HepG2 (cell line): ENCODE measurements at regions not wholly inside any gene's neighbourhood (a gene's known extent, or its start where the extent isn't known, plus 50 kb on each side); places are given as distances from the start of the nearest gene placed in this dataset.

Experiments used
- ATAC-seq: fragments of 200-7000 bp; cut with Tn5 transposase; 3 replicates; pipeline ENCODE4 v1.9.1; 2020; ENCODE audit warnings: mild to moderate bottlenecking, moderate library complexity
- BruUV-seq: library from RNA; stranded (reverse); fragments of 400-500 nt; replicated peaks from 2 replicates; lab custom pipeline; 2021; lab: Mats Ljungman, UMichigan
- CTCF ChIA-PET: fragments of 300-600 bp; formaldehyde crosslinking; extraction: SDS; loops from one replicate; lab custom pipeline; 2021; ENCODE audit warnings: low total read pairs, inconsistent platforms, low intra/inter-chr PET ratio; lab: Yijun Ruan, JAX
- POLR2A ChIA-PET: fragments of 350-600 bp; sonication (Branson Sonifier 250); formaldehyde crosslinking; loops from one replicate; lab custom pipeline; 2020; ENCODE audit warnings: antibody characterized with exemption, inconsistent platforms; lab: Yijun Ruan, JAX
- DNase-seq: peaks from one replicate; pipeline ENCODE4 v3.0.0-alpha.2; 2015; ENCODE audit warnings: low spot score
- FAIRE-seq: peaks from 3 replicates; lab custom pipeline; 2011; peaks lifted over from hg19 to GRCh38; lab: Jason Lieb, UNC
- H2AFZ ChIP-seq: one replicate; pipeline ENCODE4 v1.6.1; 2011; ENCODE audit warnings: low read length, inconsistent platforms
- H3K27ac ChIP-seq: fragments of 300-600 bp; 3 replicates; pipeline ENCODE4 v1.8.0; 2011; ENCODE audit warnings: mixed run types, mild to moderate bottlenecking, mixed read lengths, low read length, inconsistent platforms; ENCODE audit not compliant: insufficient read depth; ENCODE audit errors: extremely low read length
- H3K27me3 ChIP-seq, 2 experiments: fragments of 200-600 bp in 1 of 2; 2 replicates in 1 of 2; 3 replicates in 1 of 2; pipeline versions ENCODE4 v1.6.0 to v1.8.0; 2011; ENCODE audit warnings: low read length in 2 of 2, mild to moderate bottlenecking in 2 of 2, moderate library complexity in 2 of 2, inconsistent platforms in 1 of 2; ENCODE audit not compliant: insufficient read depth in 2 of 2, control insufficient read depth in 1 of 2
- H3K36me3 ChIP-seq, 2 experiments: fragments of 200-600 bp in 1 of 2; replicated peaks in 1 of 2; 2 replicates in 1 of 2; 3 replicates in 1 of 2; pipeline versions ENCODE4 v1.5.1 to v1.8.0; 2011; ENCODE audit warnings: low read length in 2 of 2, inconsistent platforms in 1 of 2; ENCODE audit not compliant: insufficient read depth in 2 of 2, control insufficient read depth in 1 of 2
- H3K4me1 ChIP-seq: 2 replicates; pipeline ENCODE4 v1.5.1; 2012; ENCODE audit warnings: low read length, inconsistent platforms; ENCODE audit not compliant: insufficient read depth
- H3K4me2 ChIP-seq: 2 replicates; pipeline ENCODE4 v1.6.0; 2011; ENCODE audit warnings: low read depth, low read length, inconsistent platforms
- H3K4me3 ChIP-seq, 3 experiments: fragments of 200-600 bp in 1 of 3; sonication (generic), shearing (Covaris generic) in 1 of 3; replicated peaks in 1 of 3; 2 replicates each; pipeline ENCODE4 v1.5.1; 2011 to 2016; ENCODE audit warnings: low read length in 3 of 3, inconsistent platforms in 2 of 3, low read depth in 2 of 3, mild to moderate bottlenecking in 2 of 3, control low read depth in 1 of 3, mixed read lengths in 1 of 3; ENCODE audit not compliant: insufficient read depth in 1 of 3
- H3K79me2 ChIP-seq: one replicate; pipeline ENCODE4 v1.6.1; 2011; ENCODE audit warnings: low read length, inconsistent platforms; ENCODE audit not compliant: insufficient read depth
- H3K9ac ChIP-seq: 2 replicates; pipeline ENCODE4 v1.6.0; 2011; ENCODE audit warnings: mild to moderate bottlenecking, low read depth, low read length, inconsistent platforms; ENCODE audit not compliant: insufficient read depth
- H3K9me3 ChIP-seq: 2 replicates; pipeline ENCODE4 v1.5.1; 2012; ENCODE audit warnings: mild to moderate bottlenecking, low read length
- H4K20me1 ChIP-seq: 2 replicates; pipeline ENCODE4 v1.6.0; 2011; ENCODE audit warnings: inconsistent platforms, mild to moderate bottlenecking, low read length, moderate library complexity; ENCODE audit not compliant: insufficient read depth
- BCL6 ChIP-seq: IDR thresholded peaks from 2 replicates; pipeline ENCODE4 v1.6.1; 2016; ENCODE audit warnings: missing genetic modification reagents, missing compliant biosample characterization
- CREB3 ChIP-seq: sonication (generic); formaldehyde crosslinking; IDR thresholded peaks from 2 replicates; pipeline ENCODE4 v1.5.0; 2020; ENCODE audit warnings: missing genetic modification reagents
- GMEB1 ChIP-seq: sonication (generic); formaldehyde crosslinking; IDR thresholded peaks from 2 replicates; pipeline ENCODE4 v1.5.1; 2020; ENCODE audit warnings: missing genetic modification reagents, mild to moderate bottlenecking, borderline replicate concordance
- ONECUT2 ChIP-seq: sonication (generic); formaldehyde crosslinking; IDR thresholded peaks from 2 replicates; pipeline ENCODE4 v1.4.0; 2020; ENCODE audit warnings: missing genetic modification reagents
- SRSF4 ChIP-seq: fragments of 200-400 bp; formaldehyde crosslinking; IDR thresholded peaks from one replicate; pipeline ENCODE4 v1.6.1; 2018; ENCODE audit warnings: mild to moderate bottlenecking, low read depth, low read length, moderate library complexity; ENCODE audit not compliant: poor library complexity, severe bottlenecking
- SSRP1 ChIP-seq: IDR thresholded peaks from 2 replicates; pipeline ENCODE4 v1.6.1; 2016; ENCODE audit warnings: control low read depth
- U2AF2 ChIP-seq: fragments of 200-400 bp; formaldehyde crosslinking; IDR thresholded peaks from 2 replicates; pipeline ENCODE4 v1.6.1; 2017; ENCODE audit warnings: low read depth, mild to moderate bottlenecking, low read length
- ZHX1 ChIP-seq: sonication (generic); formaldehyde crosslinking; IDR thresholded peaks from 2 replicates; pipeline ENCODE4 v1.8.1; 2022; ENCODE audit warnings: low read depth, mild to moderate bottlenecking, missing genetic modification reagents
- ZNF296 ChIP-seq: sonication (generic); formaldehyde crosslinking; conservative IDR thresholded peaks from 2 replicates; pipeline ENCODE4 v1.5.0; 2020; ENCODE audit warnings: mild to moderate bottlenecking, missing genetic modification reagents
- ZNF484 ChIP-seq: sonication (generic); formaldehyde crosslinking; IDR thresholded peaks from 2 replicates; pipeline ENCODE4 v1.5.1; 2020; ENCODE audit warnings: mild to moderate bottlenecking, low read depth, missing genetic modification reagents, borderline replicate concordance
- ZNF660 ChIP-seq: sonication (generic); formaldehyde crosslinking; IDR thresholded peaks from 2 replicates; pipeline ENCODE4 v1.5.1; 2020; ENCODE audit warnings: mild to moderate bottlenecking, low read depth, missing genetic modification reagents, borderline replicate concordance
- ZNF761 ChIP-seq: sonication (generic); formaldehyde crosslinking; conservative IDR thresholded peaks from 2 replicates; pipeline ENCODE4 v1.4.0; 2020; ENCODE audit warnings: mild to moderate bottlenecking, missing genetic modification reagents
- WGBS: methylation state at CpG from one replicate; pipeline ENCODE4 v1.1.6; 2017; ENCODE audit warnings: low lambda C conversion rate; 5-methylcytosine and 5-hydroxymethylcytosine counted together
- in situ Hi-C: cut with HindIII; loops from 2 replicates; pipeline ENCODE4 v1.10.0; 2017; ENCODE audit warnings: low pct_unique_long_range_greater_than_20kb; ENCODE audit not compliant: extremely low pct_ligation_motif_present
- intact Hi-C: fragments of 100-400 bp; cut with micrococcal nuclease; formaldehyde crosslinking; loops from one replicate; pipeline ENCODE4 v1.10.0; 2022; ENCODE audit not compliant: unreplicated experiment
- TF ChIP-seq, protein P1 (sequence below): sonication (generic); formaldehyde crosslinking; IDR thresholded peaks from 2 replicates; pipeline ENCODE4 v1.4.0; 2020; ENCODE audit warnings: mild to moderate bottlenecking, missing genetic modification reagents
- TF ChIP-seq, protein P2 (sequence below): sonication (generic); formaldehyde crosslinking; IDR thresholded peaks from 2 replicates; pipeline ENCODE4 v1.5.1; 2020; ENCODE audit warnings: missing genetic modification reagents, mild to moderate bottlenecking, borderline replicate concordance

GRCh38 chr18:46385124-46385523, 271.9 kb downstream of the LOXHD1 start:
- H2AFZ ChIP-seq, result no peak overlapping the region
- H3K27ac ChIP-seq, result no peak overlapping the region
- no peaks in the 10 kb centered on the region for H3K9me3 ChIP-seq
- no peak overlapping the region for H3K9ac ChIP-seq
- FAIRE-seq, result no peak
- H3K36me3 ChIP-seq, result no peaks in the 10 kb centered on the region
- 14% methylated on average over 1 of the region's 2 CpGs for WGBS
- H3K4me2 ChIP-seq, result no peak overlapping the region
- in situ Hi-C loops, result no loop called here
- no peak for DNase-seq
- H3K4me3 ChIP-seq, result no peak overlapping the region
- POLR2A ChIA-PET, result no interaction called here
- CTCF ChIA-PET, result no interaction called here
- TF ChIP-seq SRSF4 (no peak), ZNF761 (no peak), ZHX1 (CRISPR knock-in tag) (no peak), GMEB1 (no peak), ZNF484 (CRISPR knock-in tag) (no peak), U2AF2 (no peak), BCL6 (no peak), ONECUT2 (CRISPR knock-in tag) (no peak), CREB3 (no peak), SSRP1 (CRISPR knock-in tag) (no peak), ZNF660 (CRISPR knock-in tag) (no peak), ZNF296 (no peak)
- TF ChIP-seq, protein P1, sequence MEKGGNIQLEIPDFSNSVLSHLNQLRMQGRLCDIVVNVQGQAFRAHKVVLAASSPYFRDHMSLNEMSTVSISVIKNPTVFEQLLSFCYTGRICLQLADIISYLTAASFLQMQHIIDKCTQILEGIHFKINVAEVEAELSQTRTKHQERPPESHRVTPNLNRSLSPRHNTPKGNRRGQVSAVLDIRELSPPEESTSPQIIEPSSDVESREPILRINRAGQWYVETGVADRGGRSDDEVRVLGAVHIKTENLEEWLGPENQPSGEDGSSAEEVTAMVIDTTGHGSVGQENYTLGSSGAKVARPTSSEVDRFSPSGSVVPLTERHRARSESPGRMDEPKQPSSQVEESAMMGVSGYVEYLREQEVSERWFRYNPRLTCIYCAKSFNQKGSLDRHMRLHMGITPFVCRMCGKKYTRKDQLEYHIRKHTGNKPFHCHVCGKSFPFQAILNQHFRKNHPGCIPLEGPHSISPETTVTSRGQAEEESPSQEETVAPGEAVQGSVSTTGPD (CRISPR knock-in tag), result no peak
- TF ChIP-seq, protein P2, sequence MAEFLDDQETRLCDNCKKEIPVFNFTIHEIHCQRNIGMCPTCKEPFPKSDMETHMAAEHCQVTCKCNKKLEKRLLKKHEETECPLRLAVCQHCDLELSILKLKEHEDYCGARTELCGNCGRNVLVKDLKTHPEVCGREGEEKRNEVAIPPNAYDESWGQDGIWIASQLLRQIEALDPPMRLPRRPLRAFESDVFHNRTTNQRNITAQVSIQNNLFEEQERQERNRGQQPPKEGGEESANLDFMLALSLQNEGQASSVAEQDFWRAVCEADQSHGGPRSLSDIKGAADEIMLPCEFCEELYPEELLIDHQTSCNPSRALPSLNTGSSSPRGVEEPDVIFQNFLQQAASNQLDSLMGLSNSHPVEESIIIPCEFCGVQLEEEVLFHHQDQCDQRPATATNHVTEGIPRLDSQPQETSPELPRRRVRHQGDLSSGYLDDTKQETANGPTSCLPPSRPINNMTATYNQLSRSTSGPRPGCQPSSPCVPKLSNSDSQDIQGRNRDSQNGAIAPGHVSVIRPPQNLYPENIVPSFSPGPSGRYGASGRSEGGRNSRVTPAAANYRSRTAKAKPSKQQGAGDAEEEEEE (CRISPR knock-in tag), result no peak
- H3K4me1 ChIP-seq, result no peaks in the 10 kb centered on the region
- peaks cover 2 to 29% of the 10 kb centered on the region in 2 experiments; a peak in 2 of 5 replicates for H3K27me3 ChIP-seq
- ATAC-seq, result no peak
- H3K79me2 ChIP-seq, result no peaks in the 10 kb centered on the region
- intact Hi-C loops, result no loop called here
- BruUV-seq, result no TSS peak
- H4K20me1 ChIP-seq, result no peaks in the 10 kb centered on the region
